GM18951 (cell line): ENCODE measurements at regions not wholly inside any gene's neighbourhood (a gene's known extent, or its start where the extent isn't known, plus 50 kb on each side); places are given as distances from the start of the nearest gene placed in this dataset.
"Not testable (repeated sequence)": the region's sequence is repeated elsewhere in the genome, so short reads cannot be mapped to it uniquely, and the experiment has no call there.

Experiments used
- POLR2A ChIP-seq: IDR thresholded peaks from 4 replicates; pipeline ENCODE4 v1.6.1; 2011; ENCODE audit warnings: mild to moderate bottlenecking; ENCODE audit not compliant: insufficient read length, insufficient read depth; ENCODE audit errors: extremely low read depth
- in situ Hi-C: fragments of 300-500 bp; cut with MboI; formaldehyde crosslinking; loops from one replicate; pipeline ENCODE4 v1.12.0; 2022; ENCODE audit warnings: low sequenced_read_pairs, mixed read lengths, inconsistent platforms; ENCODE audit not compliant: unreplicated experiment

DNA sequence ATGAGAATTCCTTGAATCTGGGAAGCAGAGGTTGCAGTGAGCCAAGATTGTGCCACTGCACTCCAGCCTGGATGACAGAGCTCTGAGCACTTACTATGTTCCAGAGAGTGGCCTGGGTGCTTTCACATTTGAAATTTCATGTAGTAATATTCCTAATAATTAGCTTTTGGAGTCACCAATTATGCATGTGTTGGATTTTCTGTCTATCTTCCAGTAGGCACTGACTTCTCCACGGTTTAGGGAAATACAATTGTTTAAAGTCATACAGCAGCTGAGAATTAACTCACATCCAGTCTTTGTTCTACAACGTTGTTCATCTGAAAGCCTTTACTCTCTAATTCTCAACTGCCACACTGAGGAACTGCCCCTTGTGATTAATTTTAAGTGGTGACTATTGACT is 150.2 kb downstream of the CSNK2A3 start:
- no peak for TF ChIP-seq POLR2A
- in situ Hi-C loops = no loop called here

- in situ Hi-C loops = not testable (repeated sequence)
These were observed 151.7 kb downstream of the CSNK2A3 start for GRCh38 chr11:11201302-11201701.

DNA sequence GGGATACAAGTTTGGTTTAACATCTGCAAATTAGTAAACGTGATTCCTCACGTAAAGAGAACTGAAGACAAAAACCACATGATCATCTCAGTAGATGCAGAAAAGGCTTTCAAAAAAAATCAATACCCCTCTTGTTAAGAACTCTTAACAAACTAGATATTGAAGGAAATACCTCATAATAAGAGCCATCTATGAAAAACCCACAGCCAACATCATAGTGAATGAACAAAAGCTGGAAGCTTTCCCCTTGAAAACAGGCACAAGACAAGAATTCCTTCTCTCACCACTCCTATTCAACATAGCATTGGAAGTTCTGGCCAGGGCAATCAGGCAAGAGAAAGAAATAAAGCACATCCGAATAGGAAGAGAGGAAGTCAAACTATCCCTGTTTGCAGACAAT is 160.5 kb downstream of the CSNK2A3 start:
- no peak for TF ChIP-seq POLR2A
- in situ Hi-C loops = no loop called here

- no peak for TF ChIP-seq POLR2A
- in situ Hi-C loops = no loop called here
These were observed 163.5 kb downstream of the CSNK2A3 start for GRCh38 chr11:11189506-11189905.

DNA sequence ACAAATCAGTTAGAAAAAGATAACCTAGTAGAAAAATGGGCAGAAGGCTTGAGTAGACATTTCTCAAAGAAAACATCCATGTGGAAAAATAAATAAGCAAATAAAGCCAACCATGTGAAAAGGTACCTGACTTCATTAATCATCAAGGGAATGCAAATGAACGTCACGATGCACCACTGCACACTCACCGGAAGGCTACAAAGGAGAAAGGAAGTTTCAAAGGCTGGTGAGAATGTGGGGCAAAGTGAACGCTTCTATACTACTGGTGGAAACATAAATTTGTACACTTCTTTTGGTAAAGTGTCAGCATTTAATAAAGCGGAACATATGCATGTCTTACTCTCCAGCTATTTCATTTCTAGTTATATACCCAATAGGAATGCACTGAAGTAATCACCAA is 166.8 kb downstream of the CSNK2A3 start:
- in situ Hi-C loops = no loop called here
- no peak for TF ChIP-seq POLR2A

GRCh38 chr11:11182261-11182660 is 170.8 kb downstream of the CSNK2A3 start:
- no peak for TF ChIP-seq POLR2A
- in situ Hi-C loops = no loop called here

DNA sequence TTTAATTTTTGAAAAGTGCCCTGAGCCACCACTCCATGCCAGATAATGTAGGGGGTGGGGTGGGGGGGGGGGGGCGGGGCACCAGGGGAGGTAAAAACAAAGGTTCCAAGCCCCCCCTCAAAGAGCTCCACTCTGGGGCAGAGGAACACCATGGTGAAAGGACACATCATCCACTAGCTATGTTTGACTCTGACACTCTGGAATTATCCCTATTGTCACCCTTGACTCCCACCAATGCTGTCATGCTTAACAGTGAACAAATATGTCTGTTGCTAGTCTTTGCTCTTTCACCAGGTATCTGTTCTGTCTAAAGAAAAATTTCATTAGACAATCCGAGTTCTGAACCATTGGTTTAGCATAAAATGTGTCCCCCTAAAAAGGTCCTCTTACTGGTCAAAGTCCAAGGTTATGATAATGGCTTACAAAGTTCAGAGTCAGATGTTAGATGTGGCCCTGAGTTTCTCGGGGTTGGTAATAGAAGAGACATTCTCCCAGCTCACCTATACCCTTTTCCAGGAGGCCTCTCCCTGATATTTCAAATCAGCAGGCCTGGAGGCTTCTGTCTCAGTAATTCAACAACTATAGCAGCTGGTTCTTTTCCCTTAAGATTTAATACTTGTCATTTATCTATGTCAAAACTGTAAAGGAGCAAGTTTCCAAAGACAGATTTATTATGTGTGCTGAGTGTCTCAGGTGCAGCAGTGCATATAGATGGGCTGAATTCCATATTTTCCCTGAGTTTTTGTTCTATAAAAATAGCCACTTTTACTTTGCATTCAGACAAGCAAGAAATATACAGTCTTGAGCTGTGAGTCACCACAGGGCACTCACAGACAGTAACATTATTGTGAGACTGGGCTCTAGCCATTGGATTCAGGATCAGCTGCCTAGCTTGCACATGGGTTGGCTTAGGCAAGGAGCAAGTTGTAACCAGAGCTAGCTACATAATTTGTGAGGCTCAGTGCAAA is 174.1 kb downstream of the CSNK2A3 start:
- no peak for TF ChIP-seq POLR2A
- in situ Hi-C loops = no loop called here

- TF ChIP-seq POLR2A = no peak
- in situ Hi-C loops = no loop called here
These were observed 175.8 kb downstream of the CSNK2A3 start for GRCh38 chr11:11177156-11177808.

DNA sequence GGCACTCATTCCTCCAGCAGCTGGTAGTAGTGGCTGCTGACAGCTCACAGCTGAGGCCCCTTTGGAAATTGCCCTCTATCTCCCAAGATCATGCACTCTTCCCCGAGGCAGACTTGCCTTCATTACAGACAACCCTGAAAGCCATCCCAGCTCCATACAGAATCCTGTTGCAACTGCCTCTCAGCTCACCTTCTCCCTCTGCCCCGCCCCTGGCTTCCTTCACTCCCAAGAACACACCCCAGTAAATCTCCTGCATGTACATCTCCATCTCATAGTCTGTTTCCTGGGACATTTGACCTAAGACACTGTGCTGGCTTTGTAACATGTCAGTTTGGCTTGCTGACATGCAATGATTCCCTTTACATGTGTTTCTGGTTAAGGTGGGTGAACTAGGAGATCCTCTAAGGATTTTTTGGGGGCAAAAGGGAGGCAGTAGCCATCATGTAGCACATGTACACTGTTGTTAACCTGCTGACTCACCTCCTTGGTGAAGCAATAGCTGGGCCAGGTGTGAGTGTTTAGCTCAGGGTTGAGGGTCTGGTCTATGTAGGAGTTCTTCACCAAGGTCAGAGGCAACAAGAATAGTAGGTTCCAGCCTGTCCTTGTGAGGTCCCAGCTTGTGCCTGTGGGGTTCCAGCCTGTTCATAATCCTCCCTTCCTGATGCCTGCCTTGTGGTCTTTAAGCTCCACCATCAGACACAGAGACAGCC is 179.6 kb downstream of the CSNK2A3 start:
- no peak for TF ChIP-seq POLR2A
- in situ Hi-C loops = no loop called here

DNA sequence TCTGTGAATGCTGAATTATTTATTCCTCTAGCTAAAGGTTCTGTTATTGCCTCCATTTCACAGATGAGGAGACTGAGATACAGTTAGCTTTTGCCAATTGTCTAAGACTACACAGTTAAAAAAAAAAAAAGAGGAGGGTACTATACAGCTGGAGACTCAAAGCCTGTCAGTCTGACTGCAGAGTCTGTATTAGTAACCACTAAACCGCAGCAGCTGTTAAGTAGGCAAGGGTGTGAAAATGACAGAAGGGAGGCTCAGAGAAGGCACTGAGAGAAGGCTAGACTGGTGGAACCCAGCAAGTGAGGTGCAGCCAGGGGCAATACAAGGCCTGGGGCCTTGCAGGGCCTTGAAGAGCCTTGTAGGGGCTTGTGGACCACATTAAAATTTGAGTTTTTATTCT is 181.2 kb downstream of the CSNK2A3 start:
- no peak for TF ChIP-seq POLR2A
- in situ Hi-C loops = no loop called here

DNA sequence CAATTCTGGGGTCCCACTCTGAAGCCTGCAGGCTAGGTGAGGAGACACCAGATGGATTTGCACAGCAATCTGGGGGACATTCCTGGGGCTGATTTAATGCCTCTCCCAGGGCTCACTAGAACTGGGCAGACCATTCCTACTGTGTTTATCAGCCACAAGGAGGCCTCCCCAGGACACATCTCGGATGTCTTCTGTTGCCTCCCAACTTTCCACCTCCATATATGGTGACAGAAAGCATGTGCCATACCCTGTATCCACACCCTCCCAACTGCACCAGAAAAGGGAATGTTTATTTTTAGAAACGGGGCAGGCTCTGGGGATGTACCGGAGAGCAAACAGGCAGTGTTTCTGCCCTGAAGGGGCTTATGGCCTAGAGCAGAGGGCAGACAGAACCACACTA is 181.8 kb downstream of the CSNK2A3 start:
- no peak for TF ChIP-seq POLR2A
- in situ Hi-C loops = no loop called here

- no peak for TF ChIP-seq POLR2A
- in situ Hi-C loops = no loop called here
These were observed 182.5 kb downstream of the CSNK2A3 start for GRCh38 chr11:11170352-11171084.
